ENCODE measurements at regions not wholly inside any gene's neighbourhood (a gene's known extent, or its start where the extent isn't known, plus 50 kb on each side); places are given as distances from the start of the nearest gene placed in this dataset.
"Not testable (repeated sequence)": the region's sequence is repeated elsewhere in the genome, so short reads cannot be mapped to it uniquely, and the experiment has no call there.

- DNase-seq (ENCODE audit: low spot score): no peak
- TF ChIP-seq CTCF (IDR thresholded peaks at IDR 0.05; ENCODE audit: extremely low read depth, insufficient read depth, missing control alignments): no peak
- in situ Hi-C loops (cut with MboI; ENCODE audit: low pct_unique_long_range_greater_than_20kb, low sequenced_read_pairs, unreplicated experiment): no loop called here
Measured at GRCh38 chr2:192536922-192537624, 342.3 kb upstream of the TMEFF2 start.

- in situ Hi-C loops (cut with MboI; ENCODE audit: low pct_unique_long_range_greater_than_20kb, low sequenced_read_pairs, unreplicated experiment): no loop called here
- TF ChIP-seq CTCF (IDR thresholded peaks at IDR 0.05; ENCODE audit: extremely low read depth, insufficient read depth, missing control alignments): no peak
- DNase-seq (ENCODE audit: low spot score): no peak
Measured at GRCh38 chr2:192535956-192536921, 341.5 kb upstream of the TMEFF2 start.

- in situ Hi-C loops (cut with MboI; ENCODE audit: low pct_unique_long_range_greater_than_20kb, low sequenced_read_pairs, unreplicated experiment): no loop called here
- no peak for TF ChIP-seq CTCF (IDR thresholded peaks at IDR 0.05; ENCODE audit: extremely low read depth, insufficient read depth, missing control alignments)
- DNase-seq (ENCODE audit: low spot score): no peak
Measured at GRCh38 chr2:192534072-192534471, 339.3 kb upstream of the TMEFF2 start.

- in situ Hi-C loops (cut with MboI; ENCODE audit: low pct_unique_long_range_greater_than_20kb, low sequenced_read_pairs, unreplicated experiment); DNase-seq (ENCODE audit: low spot score): not testable (repeated sequence)
Measured at GRCh38 chr2:192524642-192525251, 330.0 kb upstream of the TMEFF2 start.

- DNase-seq (ENCODE audit: low spot score); in situ Hi-C loops (cut with MboI; ENCODE audit: low pct_unique_long_range_greater_than_20kb, low sequenced_read_pairs, unreplicated experiment): not testable (repeated sequence)
Measured at GRCh38 chr2:192524214-192524613, 329.5 kb upstream of the TMEFF2 start.

- TF ChIP-seq CTCF (IDR thresholded peaks at IDR 0.05; ENCODE audit: extremely low read depth, insufficient read depth, missing control alignments): no peak
- in situ Hi-C loops (cut with MboI; ENCODE audit: low pct_unique_long_range_greater_than_20kb, low sequenced_read_pairs, unreplicated experiment): no loop called here
- DNase-seq (ENCODE audit: low spot score): no peak
Measured at GRCh38 chr2:192515937-192516336, 321.2 kb upstream of the TMEFF2 start.

GRCh38 chr2:192513575-192513974, 318.8 kb upstream of the TMEFF2 start:
- in situ Hi-C loops (cut with MboI; ENCODE audit: low pct_unique_long_range_greater_than_20kb, low sequenced_read_pairs, unreplicated experiment): no loop called here
- no peak for TF ChIP-seq CTCF (IDR thresholded peaks at IDR 0.05; ENCODE audit: extremely low read depth, insufficient read depth, missing control alignments)
- no peak for DNase-seq (ENCODE audit: low spot score)

- in situ Hi-C loops (cut with MboI; ENCODE audit: low pct_unique_long_range_greater_than_20kb, low sequenced_read_pairs, unreplicated experiment); DNase-seq (ENCODE audit: low spot score): not testable (repeated sequence)
Measured at GRCh38 chr2:192507836-192508450, 313.2 kb upstream of the TMEFF2 start.
